T1000 (cell line): ENCODE measurements at regions not wholly inside any gene's neighbourhood (a gene's known extent, or its start where the extent isn't known, plus 50 kb on each side); places are given as distances from the start of the nearest gene placed in this dataset.
"Not testable (repeated sequence)": the region's sequence is repeated elsewhere in the genome, so short reads cannot be mapped to it uniquely, and the experiment has no call there.

ENCODE experiments used
- DNase-seq: peaks from one replicate; lab custom pipeline; 2025; ENCODE audit warnings: mixed read lengths; lab: John Stamatoyannopoulos, UW

DNA sequence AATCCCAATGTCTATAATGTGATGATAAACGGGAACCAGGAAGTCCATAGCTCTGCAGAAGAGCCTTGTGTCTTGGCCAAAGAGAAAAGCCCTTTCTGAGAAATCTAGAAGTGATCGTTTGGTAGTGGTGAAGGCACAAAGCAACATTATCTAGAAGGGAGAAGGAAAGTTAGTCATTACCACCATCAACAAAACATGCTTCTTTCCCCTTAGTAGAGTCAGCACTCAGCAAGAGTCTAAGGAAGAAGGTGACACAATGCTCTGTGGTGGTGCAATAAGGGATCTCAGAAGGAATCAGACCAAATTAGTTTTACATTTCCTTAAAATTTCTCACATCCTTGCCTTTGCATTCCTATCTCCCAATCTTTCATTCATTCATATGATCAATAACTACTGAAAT, 134.4 kb upstream of the PRDX6 start:
- no peak for DNase-seq

DNA sequence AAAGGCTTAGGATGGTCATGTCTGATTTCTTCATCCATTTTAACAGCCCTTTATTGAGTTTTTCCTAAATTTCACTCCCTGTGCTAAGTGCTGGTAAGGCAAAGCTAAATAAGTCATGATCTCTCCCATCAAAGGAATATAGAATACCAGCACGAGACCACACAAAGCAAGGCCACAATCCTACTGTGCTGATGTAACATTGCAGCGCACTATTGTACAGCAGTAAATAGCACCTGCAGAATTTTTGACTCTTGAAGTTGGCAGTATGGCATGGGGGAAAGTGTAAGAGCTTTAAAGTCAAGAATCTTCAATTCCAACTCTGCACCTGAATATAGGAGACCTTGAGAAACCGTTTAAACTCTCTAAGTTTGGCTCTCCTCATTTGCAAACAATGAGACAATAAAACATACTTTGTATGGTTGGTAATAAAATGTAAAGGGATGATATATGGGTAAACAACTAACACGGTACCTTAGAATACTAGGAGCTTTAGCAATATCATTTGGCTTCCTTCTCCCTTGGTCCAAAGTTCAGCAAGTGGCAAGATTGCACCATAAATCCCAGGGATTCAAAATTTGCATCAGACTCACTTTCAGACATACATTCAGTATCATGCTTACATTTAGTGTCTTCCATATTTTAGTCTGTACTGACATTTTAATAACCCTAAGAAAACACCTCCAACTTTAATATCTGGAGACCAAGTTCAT, 132.9 kb upstream of the PRDX6 start:
- no peak for DNase-seq

DNA sequence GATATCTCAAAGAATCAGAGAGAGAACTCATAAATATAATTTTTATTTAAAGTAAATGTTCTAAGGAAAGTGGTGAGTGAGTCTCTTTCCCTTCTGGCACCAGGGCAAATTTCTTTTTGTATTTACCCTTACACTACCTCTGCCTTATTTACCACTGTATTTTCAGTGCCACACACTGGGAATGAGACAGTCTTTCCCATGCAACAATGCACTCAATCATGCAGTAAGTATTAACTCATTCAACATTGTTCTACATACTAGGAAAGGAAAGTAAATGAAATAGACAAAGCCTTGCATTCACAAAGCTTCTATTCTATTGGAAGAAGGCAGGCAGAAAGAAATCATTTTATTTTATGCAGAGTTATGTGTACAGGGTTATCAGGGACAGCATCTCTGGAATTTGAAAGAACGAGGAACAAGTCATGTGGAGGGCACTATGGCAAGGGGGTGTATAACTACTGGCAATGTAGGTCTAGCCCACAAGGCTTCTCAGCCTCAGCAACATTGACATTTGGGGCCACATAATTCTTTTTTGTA, 129.8 kb upstream of the PRDX6 start:
- no peak for DNase-seq

DNA sequence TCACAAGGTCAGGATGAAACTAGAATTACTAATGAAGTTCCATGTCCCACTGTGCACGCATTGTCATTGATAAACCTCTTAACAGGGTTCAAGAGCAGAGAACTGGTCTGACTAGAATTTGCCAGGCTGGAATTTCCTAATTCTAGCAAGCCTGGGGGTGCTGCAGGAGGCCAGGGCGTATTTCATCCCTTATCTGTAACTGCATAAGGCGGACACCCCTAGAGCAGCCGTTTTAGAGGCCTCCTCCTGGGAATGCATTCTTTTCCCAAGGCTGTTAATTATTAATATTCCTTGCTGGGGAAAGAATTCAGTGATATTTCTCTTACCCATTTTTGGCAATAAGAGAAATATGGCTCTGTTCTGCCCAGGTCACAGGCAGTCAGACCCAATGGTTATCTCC, 124.5 kb upstream of the PRDX6 start:
- not testable (repeated sequence) for DNase-seq

DNA sequence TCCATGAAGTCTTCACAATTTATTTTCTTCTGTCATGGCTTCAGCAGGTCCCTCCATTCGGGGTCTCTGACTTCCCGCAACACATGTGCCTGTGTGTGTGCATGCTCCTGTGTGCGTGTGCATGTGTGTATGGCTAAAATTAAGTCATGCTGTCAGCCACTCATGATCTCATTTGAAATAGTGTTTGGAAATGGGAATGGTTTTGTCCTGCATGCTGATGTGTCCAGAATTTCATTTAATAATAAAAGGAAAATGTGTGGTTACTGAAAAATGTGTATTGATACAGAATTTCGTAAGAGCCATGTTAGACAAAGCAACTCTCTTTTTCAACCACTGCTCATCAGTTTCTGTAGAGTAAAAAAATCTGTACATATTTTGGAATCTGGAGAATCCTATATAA, 123.8 kb upstream of the PRDX6 start:
- DNase-seq, result no peak

DNA sequence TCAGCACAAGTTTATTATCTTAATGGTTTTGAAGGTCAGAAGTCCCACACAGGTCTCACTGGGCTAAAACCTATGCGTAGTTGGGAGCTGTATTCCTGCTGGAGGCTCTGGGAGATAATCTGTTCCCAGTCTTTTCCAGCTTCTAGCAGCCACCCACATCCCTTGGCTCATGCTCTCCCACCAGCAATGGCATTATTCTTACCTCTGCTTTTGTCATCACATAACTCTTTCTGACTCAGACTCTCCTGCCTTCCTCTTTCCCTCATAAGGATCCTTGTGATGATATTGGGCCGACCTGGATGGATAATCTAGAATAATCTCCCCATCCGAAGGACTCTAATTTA, 122.2 kb upstream of the PRDX6 start:
- no peak for DNase-seq

DNA sequence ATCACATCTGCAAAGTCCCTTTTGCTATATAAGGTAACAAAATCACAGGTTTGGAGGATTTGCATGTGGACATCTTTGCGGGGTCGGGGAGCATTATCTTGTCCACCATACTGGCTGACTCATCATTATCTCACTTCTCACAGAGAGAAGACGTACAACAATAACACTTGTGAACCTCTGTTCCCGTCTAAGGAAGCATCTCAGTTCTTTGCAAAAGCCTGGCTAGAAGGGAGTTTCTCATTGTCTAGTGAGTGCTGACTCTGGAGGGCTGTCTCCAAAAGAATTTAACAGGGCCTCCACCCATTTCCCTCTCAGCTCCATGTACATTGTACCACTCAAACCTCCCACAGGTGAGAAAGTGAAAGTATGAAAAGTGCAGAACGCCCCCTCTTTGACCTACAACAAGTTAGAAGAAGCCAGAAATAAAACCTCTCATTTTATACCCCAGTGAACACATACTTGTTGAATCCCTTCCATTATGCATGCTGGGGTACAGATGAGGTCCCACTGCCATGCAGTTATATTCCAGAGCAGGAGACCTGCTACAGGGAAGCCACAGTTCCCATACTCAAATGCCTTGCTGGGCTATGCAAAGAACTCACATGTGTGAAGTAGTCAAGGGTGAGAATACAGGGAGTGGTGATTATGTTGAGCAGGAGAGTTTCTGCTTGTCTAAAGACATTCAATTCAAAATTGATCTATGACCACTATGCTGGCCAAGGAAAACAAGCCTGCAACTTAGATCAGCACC, 121.7 kb upstream of the PRDX6 start:
- no peak for DNase-seq

DNA sequence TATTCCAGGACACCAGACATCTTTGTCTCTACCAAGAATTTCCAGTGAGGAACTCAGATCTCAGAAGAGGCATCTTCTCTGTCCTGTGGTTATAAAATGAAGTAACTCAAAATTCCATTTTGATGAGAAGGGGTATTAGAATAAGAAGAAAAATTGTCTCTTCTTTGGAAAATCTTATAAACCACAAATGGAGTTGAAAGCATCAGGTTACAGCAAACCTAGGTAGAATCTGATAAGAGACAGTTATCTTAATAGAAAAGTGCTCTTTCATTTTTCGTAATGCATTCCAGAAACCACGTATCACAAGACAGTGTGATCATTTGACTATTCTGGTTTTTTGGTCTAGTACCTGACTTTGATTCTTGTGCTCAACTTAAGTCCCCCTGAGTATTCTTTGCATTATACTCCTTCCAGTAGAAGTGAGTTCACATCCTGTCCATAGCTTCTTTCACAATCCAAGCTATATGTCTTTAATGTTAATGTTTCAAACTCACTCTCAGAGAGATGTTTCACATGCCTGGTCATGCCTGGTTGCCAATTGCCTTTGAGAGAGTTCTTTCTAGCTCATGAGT, 120.9 kb upstream of the PRDX6 start:
- DNase-seq, result no peak

DNA sequence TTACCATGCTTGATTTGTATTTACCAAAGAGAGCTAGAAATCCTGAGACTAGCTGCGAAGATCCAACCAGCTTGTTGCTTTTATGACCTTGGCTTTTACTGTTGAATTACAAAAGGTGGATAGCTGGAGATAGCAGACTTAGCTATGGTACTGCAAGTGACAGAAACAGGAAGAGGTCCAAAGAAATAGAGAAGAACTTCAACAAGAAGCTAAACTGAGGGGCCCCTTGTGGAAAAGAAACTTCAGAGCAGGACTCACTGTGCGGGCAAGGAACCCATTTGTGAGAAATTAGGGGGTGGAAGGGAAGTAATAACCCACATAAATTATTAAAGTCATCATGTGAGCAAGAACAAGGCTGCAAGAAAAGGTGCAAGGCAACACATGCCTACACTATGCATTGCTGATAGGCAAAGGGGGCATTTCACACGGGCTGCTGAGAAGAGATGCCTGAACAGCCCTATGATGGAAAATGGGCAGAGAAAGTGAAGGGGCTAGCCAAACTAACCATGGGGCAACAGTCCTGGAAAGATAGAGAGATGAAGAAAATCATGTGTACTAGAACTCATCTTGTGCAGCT, 116.6 kb upstream of the PRDX6 start:
- DNase-seq, result no peak

DNA sequence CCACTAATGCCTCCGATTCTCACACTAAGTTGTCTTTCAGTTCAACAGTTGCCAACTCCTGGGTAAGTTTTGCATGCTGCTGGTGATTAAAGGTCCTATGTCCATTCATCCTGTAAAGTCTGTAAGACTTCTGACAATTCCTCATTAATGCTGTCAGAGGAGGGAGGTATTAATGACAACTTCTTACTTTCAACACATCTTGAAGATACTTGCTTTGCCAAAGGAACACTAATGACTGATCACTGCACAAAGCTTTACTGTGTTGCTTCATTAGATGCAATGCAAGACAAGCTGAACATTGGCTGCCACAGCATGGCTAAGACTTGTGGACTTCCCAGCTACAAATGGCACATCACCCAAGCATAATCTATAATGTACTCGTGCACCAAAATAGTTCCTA, 114.6 kb upstream of the PRDX6 start:
- no peak for DNase-seq

DNA sequence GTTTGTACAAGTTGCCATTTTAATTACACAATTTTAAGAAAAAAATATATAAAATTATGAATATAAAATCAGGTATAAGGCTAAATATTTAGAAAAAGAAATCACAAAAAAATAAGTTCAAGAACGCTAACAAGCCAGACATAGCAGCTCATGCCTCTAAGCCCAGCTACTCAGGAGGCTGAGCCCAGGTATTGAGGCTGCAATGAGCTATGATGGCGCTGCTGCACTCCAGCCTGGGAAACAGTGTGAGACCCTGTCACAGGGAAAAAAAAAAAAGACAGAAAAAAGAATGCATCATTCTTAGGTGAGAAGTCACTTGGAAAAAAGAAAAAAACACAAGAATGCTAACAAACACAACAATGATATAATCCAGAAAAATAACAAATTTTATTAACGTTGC, 112.3 kb upstream of the PRDX6 start:
- no peak for DNase-seq

DNA sequence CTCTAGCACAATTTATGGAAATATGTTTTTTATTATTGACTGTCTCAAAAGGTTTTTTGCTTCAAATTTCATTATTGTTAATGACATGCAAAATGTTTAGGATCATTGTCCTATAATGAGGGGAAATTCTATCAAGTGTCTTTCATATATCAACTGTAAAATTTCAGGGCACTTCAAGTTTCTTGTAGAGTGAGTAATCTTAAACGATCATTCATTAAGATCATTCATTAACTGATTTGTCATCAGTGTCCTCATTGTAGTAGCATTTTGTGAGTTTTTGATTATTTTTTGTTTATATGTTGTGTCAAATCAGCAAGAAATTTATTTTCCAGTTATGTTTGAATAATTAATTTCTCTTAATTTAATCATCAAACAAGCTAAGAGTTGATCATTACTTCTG, 111.8 kb upstream of the PRDX6 start:
- DNase-seq, result no peak

DNA sequence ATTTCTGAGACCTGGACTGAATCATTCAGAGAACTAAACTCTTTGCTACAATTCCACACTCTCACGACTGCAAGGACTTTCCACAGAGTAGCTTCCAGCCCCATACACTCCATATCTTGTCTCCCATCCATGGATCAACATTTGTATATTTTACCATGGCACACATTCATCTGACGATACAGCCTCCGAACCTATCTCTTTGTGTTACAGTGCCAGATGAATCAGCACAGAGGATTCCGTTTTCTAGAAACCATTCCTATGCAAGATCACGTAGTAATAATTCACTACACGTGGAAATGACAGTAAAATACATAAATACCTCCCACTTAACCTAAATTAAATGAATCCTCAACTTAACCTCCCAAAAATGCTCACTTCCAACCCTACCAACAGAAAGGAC, 110.0 kb upstream of the PRDX6 start:
- no peak for DNase-seq

DNA sequence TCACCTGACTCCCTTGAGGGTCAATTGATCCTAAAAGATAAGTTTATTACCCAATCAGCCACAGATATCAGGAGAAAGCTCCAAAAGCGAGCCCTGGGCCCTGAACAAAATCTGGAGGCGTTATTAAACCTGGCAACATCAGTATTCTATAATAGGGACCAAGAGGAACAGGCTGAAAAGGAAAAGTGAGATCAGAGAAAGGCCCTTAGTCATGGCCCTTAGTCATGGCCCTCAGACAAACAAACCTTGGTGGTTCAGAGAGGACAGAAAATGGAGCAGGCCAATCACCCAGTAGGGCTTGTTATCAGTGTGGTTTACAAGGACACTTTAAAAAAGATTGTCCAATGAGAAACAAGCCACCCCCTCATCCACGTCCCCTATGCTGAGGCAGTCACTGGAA, 106.5 kb upstream of the PRDX6 start:
- not testable (repeated sequence) for DNase-seq

DNA sequence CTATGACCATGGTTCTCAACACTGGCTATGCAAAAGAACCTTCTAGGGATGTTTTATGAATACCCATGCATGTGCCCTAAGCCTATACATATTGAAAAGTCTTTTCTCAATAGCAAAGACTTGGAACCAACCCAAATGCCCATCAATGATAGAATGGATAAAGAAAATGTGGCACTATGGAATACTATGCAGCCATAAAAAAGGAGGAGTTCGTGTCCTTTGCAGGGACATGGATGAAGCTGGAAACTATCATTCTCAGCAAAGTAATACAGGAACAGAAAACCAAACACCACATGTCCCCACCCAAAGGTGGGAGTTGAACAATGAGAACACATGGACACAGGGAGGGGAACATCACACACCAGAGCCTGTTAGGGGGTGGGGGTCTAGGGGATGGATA, 101.1 kb upstream of the PRDX6 start:
- DNase-seq, result not testable (repeated sequence)

DNA sequence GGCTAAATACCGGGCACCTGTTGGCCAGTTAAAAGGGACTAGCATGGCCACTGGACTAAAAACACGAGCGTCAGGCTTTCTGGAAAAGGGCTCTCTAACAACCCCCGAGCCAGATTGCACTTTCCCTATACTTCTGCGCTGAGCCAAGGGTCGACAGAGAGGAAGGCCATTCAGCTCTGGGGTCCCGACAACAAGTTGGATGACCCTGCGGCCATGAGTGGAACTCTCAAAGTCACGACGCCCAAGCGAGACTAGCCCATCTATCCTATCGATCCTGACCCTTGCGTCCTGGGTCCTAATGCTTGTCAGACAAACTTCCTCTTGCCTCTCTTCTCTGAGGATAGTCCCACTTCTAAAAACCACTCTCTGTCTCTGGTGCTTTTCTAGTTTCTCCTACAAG, 99.9 kb upstream of the PRDX6 start:
- DNase-seq, result no peak

DNA sequence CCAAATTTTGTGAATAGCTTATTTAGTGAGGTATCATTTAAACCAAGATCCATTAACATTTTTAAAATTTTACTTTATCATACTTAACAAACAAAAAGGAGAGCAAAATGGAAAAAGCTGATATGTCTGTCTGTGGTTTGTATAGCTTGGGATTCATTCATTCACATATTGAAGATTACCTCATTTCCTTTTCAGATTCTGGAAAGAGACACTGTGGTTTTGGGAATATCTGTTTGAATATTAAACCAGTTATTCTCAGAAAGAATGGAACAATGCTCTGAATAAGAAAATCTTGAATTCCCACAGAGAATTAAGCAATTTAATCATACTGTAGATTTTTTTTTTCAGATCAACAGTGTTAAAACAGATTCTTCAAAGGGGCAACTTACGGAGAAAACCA, 93.8 kb upstream of the PRDX6 start:
- no peak for DNase-seq

DNA sequence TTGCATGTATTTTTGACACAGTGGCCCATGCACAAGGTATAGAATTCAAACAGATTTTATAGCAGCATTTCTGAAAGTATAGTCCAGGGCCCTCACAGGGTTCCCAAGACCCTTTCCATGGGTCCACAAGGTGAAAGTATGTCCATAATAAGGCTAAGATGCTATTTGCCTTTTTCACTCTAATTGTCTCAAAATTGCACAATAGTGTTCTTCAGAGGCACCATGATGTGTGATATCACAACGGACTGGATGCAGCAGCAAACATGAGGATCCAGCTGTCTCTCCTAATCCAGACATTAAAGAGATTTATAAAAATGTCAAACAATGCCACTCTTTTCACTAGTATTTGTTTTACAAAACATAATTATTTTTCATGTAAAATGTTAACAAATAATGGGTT, 88.8 kb upstream of the PRDX6 start:
- DNase-seq, result no peak

DNA sequence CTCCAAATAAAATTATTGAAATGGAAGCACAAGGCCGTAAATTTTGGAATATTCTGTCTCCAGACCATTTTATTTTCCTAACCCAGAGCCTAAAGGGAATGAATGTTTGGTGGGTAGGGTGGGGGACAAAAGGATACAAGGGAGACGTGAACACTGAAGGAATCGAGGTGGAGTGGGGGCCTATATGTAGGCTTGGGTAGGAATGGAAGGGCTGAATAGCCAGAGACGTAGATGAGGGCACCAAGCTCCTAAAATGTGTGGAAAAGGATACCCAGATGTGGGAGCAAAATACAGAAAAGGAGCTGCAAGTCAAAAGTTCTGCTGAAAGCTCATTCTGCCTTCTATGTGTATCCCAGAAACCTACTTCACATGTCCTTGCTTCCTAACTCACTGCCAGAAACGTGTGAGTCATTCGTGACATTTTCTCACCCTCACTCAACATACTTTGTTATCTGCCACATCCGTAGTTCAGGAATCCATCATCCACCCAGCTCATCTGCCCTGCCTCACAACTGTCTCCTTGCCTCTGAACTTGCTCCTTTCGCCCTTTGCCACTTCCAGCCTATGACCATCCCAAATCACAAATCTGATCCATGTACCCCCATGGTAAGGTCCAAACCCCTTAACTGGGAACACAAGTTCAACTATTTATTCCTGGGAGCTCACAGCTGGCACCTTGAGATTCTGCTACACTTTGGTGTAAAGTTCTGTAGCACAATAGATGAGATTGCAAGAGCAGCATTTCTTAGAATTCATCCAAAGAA, 84.1 kb upstream of the PRDX6 start:
- DNase-seq, result no peak

DNA sequence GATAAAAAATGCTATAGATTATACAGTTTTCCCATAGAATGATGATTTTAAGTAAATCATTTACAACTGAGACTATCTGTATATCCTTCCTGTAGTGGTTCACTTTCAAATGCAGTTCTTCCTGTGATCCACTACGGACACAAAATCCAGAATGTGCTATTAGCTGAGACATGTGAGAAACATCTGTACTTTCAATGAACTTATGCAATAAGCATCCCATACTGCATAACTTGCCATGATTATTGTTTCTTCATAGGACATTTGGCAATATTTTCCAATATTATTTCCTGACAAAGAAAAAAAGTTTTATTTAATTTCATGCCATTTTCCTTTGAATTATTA, 83.5 kb upstream of the PRDX6 start:
- no peak for DNase-seq

DNA sequence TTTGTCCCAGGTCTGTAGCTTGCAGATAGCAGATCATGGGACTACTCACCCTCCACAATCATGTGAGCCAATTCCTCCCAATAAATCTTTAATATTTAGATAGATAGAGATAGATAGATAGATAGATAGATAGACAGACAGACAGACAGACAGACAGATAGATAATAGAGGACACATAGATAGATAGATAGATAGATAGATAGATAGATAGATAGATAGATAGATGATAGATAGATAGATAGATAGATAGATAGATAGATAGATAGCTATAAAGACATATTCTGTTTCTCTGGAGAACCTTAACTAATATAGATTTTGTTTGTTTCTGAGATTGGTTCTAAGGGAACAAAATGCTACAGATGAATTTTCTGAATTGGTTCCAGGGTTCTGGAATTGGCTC, 82.3 kb upstream of the PRDX6 start:
- DNase-seq, result not testable (repeated sequence)

DNA sequence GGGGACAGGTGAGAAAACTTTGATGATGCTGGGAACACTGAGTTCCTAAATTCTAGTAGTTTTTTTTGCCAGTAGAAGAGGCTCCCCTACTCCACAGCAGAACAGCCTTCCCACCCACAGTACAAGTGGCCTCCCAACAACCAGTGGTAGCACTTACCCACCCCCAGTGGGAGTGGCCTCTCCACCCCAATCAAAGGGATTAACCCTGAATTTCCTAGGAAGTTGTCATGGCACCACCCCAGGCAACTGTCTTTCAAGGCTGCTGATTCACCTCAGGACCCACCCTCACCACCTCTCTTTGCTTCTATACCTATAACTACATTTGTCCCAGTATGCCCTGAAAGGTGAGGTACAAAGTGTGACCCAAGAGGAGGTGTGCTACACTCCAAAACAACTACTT, 81.4 kb upstream of the PRDX6 start:
- no peak for DNase-seq
